ENCODE measurements at regions not wholly inside any gene's neighbourhood (a gene's known extent, or its start where the extent isn't known, plus 50 kb on each side); places are given as distances from the start of the nearest gene placed in this dataset.

DNA sequence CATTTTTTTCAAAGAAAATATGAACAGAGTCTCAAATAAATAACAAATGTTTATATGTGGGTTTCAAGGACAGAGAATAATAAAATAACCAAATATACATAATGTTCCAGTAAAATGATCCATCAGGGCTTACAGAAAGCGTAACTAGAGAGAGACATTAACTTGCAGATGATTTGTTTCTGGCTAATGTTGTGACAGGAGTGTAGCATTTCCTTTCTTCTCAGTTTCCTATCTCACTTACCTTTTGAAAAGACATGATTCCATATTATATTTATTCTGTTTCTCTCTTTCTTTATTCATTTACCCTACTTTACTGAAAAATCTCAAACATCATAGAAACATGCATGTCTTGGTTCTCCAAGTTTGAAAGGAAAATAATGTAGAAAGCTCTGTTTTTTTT, 451.3 kb upstream of the CDH9 start:
- Histone ChIP-seq H3K9me3 (no peaks in the 10 kb centered on the region), H3K4me1 (no peaks in the 10 kb centered on the region), H3K36me3 (no peaks in the 10 kb centered on the region), H3K27me3 (no peaks in the 10 kb centered on the region), H3K4me3 (no peak overlapping the region), H3K27ac (no peak overlapping the region)
- WGBS = 73% methylated on average over 1 of the region's 1 CpG
- no peak for DNase-seq (ENCODE audit: low spot score in 2 of 2)
- TF ChIP-seq EP300 (IDR thresholded peaks at IDR 0.05) (no peak), POLR2AphosphoS5 (IDR thresholded peaks at IDR 0.05) (no peak), POLR2A (IDR thresholded peaks at IDR 0.05) (no peak)
- TF ChIP-seq, protein P1, sequence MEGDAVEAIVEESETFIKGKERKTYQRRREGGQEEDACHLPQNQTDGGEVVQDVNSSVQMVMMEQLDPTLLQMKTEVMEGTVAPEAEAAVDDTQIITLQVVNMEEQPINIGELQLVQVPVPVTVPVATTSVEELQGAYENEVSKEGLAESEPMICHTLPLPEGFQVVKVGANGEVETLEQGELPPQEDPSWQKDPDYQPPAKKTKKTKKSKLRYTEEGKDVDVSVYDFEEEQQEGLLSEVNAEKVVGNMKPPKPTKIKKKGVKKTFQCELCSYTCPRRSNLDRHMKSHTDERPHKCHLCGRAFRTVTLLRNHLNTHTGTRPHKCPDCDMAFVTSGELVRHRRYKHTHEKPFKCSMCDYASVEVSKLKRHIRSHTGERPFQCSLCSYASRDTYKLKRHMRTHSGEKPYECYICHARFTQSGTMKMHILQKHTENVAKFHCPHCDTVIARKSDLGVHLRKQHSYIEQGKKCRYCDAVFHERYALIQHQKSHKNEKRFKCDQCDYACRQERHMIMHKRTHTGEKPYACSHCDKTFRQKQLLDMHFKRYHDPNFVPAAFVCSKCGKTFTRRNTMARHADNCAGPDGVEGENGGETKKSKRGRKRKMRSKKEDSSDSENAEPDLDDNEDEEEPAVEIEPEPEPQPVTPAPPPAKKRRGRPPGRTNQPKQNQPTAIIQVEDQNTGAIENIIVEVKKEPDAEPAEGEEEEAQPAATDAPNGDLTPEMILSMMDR (IDR thresholded peaks at IDR 0.05) = no peak

DNA sequence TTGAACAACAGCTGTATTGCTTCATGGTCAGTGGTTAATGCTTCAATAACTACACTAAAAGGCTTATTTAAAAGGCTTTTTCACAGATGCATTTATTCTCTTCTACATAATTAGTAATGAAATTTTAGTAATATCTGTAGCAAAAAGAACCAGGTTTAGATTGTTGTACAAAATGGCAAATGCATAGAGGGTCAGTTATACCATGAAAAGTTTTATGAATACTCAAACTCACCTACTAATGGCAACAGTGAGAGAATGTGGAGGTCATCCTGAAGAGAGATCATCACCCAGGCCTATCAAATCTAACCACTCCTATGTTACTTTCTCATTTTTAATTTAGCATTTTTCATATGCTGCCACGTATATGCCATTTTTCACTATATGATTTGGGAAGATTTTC, 444.3 kb upstream of the CDH9 start:
- Histone ChIP-seq H3K27ac (no peak overlapping the region), H3K36me3 (no peaks in the 10 kb centered on the region), H3K9me3 (no peaks in the 10 kb centered on the region), H3K4me3 (no peak overlapping the region), H3K4me1 (no peaks in the 10 kb centered on the region), H3K27me3 (no peaks in the 10 kb centered on the region)
- 77% methylated on average over 1 of the region's 1 CpG for WGBS
- DNase-seq (ENCODE audit: low spot score in 2 of 2) = no peak
- no peak for TF ChIP-seq EP300 (IDR thresholded peaks at IDR 0.05)
- no peak for TF ChIP-seq POLR2A (IDR thresholded peaks at IDR 0.05)
- TF ChIP-seq, protein P1 (IDR thresholded peaks at IDR 0.05) = no peak

DNA sequence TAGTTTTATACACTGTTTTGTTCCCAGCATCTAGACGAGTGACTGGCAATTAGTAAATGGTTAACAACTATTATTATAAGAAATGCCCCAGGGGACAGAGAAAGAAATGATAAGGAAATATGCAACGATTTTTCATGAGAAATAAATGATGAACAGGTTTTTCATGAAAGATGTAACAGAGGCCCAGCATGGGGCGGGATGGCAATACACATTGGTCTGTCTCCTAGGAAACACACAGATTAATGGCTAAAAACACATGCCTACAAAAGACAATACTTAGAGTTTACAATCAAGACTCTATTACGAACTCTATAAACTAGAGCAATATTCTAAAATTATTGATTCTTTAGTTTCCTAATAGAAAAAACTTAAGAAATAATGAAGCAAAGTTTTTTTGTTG, 441.5 kb upstream of the CDH9 start:
- Histone ChIP-seq H3K4me3 (no peak overlapping the region), H3K9me3 (peaks cover 7% of the 10 kb centered on the region), H3K36me3 (no peaks in the 10 kb centered on the region), H3K27me3 (no peaks in the 10 kb centered on the region), H3K4me1 (no peaks in the 10 kb centered on the region), H3K27ac (no peak overlapping the region)
- DNase-seq (ENCODE audit: low spot score in 2 of 2) = no peak
- 67% methylated on average over 4 of the region's 4 CpGs for WGBS
- no peak for TF ChIP-seq POLR2AphosphoS5 (IDR thresholded peaks at IDR 0.05)
- TF ChIP-seq POLR2A (IDR thresholded peaks at IDR 0.05) = no peak
- TF ChIP-seq, protein P1 (IDR thresholded peaks at IDR 0.05) = no peak
- no peak for TF ChIP-seq EP300 (IDR thresholded peaks at IDR 0.05)

DNA sequence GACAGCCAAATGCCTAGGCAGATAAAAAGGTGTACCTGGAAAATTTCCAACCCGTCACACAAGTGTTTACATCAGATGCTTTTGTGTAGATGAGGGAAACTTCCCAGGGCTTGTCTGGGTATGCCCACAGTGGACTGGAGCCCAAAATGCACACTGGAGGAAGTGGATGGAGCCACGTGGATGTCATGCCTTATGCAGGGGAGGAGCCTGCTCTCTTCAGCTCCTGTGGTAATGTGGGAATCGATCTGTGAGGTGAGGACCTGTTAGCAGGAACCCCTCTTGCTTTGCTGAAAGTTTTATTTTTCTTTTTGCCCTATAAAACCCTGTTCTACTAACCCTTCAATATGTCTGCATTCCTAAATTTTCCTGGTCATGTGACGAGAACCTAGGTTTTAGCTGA, 439.2 kb upstream of the CDH9 start:
- Histone ChIP-seq H3K9me3 (peaks cover 7% of the 10 kb centered on the region), H3K27ac (no peak overlapping the region), H3K4me3 (no peak overlapping the region), H3K4me1 (no peaks in the 10 kb centered on the region), H3K27me3 (no peaks in the 10 kb centered on the region), H3K36me3 (no peaks in the 10 kb centered on the region)
- TF ChIP-seq, protein P1 (IDR thresholded peaks at IDR 0.05) = no peak
- TF ChIP-seq EP300 (IDR thresholded peaks at IDR 0.05) (no peak), POLR2A (IDR thresholded peaks at IDR 0.05) (no peak), POLR2AphosphoS5 (IDR thresholded peaks at IDR 0.05) (no peak)
- no peak for DNase-seq (ENCODE audit: low spot score in 2 of 2)
- WGBS = 67% methylated on average over 4 of the region's 4 CpGs

DNA sequence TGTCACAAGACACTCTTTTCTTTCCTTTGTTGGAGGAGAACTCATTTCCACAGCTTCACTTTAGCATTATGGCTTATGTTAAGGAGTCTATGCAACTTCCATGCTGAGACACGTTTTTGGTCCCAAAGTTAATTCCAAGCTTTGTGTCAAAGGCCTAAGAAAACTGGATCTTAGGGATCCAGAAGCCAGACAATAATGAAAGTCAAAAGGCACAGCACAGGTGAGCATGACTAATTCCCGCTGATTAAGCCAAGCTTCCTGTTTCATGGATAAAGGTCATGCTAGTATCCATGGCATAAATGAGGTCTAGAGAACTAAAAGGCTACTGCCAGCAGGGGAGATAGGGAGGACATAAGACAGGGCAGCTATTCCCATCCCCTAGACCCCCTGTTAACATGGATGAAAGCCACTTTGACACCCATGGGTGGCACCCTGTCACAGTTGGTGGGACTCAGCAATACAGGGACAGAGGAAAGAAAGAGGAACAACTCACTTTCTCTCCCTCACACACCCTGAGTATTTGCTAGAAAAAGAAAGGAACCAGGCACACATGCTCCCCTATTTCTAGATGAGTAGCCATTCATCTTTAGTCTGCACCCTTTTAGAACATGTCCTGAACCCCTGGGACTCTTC, 438.1 kb upstream of the CDH9 start:
- H3K4me1 ChIP-seq = no peaks in the 10 kb centered on the region
- no peaks in the 10 kb centered on the region for H3K36me3 ChIP-seq
- no peak overlapping the region for H3K27ac ChIP-seq
- DNase-seq (ENCODE audit: low spot score in 2 of 2) = no peak
- TF ChIP-seq POLR2A (IDR thresholded peaks at IDR 0.05) (no peak), EP300 (IDR thresholded peaks at IDR 0.05) (no peak), POLR2AphosphoS5 (IDR thresholded peaks at IDR 0.05) (no peak)
- TF ChIP-seq, protein P1 (IDR thresholded peaks at IDR 0.05) = no peak
- H3K27me3 ChIP-seq = no peaks in the 10 kb centered on the region
- no peak overlapping the region for H3K4me3 ChIP-seq
- peaks cover 7% of the 10 kb centered on the region for H3K9me3 ChIP-seq
- 94% methylated on average over 2 of the region's 2 CpGs for WGBS
